IPS-18a (cell line): ENCODE measurements at regions not wholly inside any gene's neighbourhood (a gene's known extent, or its start where the extent isn't known, plus 50 kb on each side); places are given as distances from the start of the nearest gene placed in this dataset.

Experiments used
- H3K27ac ChIP-seq: one replicate; pipeline ENCODE4 v1.5.1; 2013; ENCODE audit warnings: low read length
- H3K27me3 ChIP-seq: one replicate; pipeline ENCODE4 v1.6.1; 2013; ENCODE audit warnings: mild to moderate bottlenecking, low read length; ENCODE audit not compliant: control insufficient read depth, insufficient read depth
- H3K36me3 ChIP-seq: one replicate; pipeline ENCODE4 v1.6.1; 2013; ENCODE audit warnings: low read depth, low read length; ENCODE audit not compliant: control insufficient read depth
- H3K4me1 ChIP-seq: one replicate; pipeline ENCODE4 v1.6.1; 2013; ENCODE audit warnings: low read depth, low read length; ENCODE audit not compliant: control insufficient read depth
- H3K4me3 ChIP-seq: one replicate; pipeline ENCODE4 v1.5.1; 2013; ENCODE audit warnings: low read length
- H3K9ac ChIP-seq: one replicate; pipeline ENCODE4 v1.6.1; 2013; ENCODE audit warnings: mild to moderate bottlenecking, low read length, moderate library complexity
- H3K9me3 ChIP-seq: one replicate; pipeline ENCODE4 v1.6.1; 2013; ENCODE audit warnings: low read depth, low read length; ENCODE audit not compliant: control insufficient read depth

GRCh38 chr2:12261986-12262680 is 454.6 kb upstream of the TRIB2 start:
- H3K9me3 ChIP-seq = no peaks in the 10 kb centered on the region
- no peak overlapping the region for H3K9ac ChIP-seq
- H3K4me1 ChIP-seq = peaks cover 17% of the 10 kb centered on the region
- no peaks in the 10 kb centered on the region for H3K27me3 ChIP-seq
- H3K4me3 ChIP-seq = no peak overlapping the region
- no peaks in the 10 kb centered on the region for H3K36me3 ChIP-seq
- H3K27ac ChIP-seq = no peak overlapping the region

- H3K9me3 ChIP-seq = no peaks in the 10 kb centered on the region
- no peaks in the 10 kb centered on the region for H3K27me3 ChIP-seq
- H3K9ac ChIP-seq = no peak overlapping the region
- H3K4me1 ChIP-seq = peaks cover 17% of the 10 kb centered on the region
- H3K27ac ChIP-seq = no peak overlapping the region
- H3K36me3 ChIP-seq = no peaks in the 10 kb centered on the region
- no peak overlapping the region for H3K4me3 ChIP-seq
Observed at GRCh38 chr2:12262681-12263436, 453.9 kb upstream of the TRIB2 start.

- Histone ChIP-seq H3K27ac (no peak overlapping the region), H3K4me1 (peaks cover 17% of the 10 kb centered on the region), H3K4me3 (no peak overlapping the region), H3K9me3 (no peaks in the 10 kb centered on the region), H3K9ac (no peak overlapping the region), H3K36me3 (no peaks in the 10 kb centered on the region), H3K27me3 (no peaks in the 10 kb centered on the region)
Observed at GRCh38 chr2:12263730-12264129, 453.0 kb upstream of the TRIB2 start.

GRCh38 chr2:12264146-12264545 is 452.6 kb upstream of the TRIB2 start:
- H3K36me3 ChIP-seq = no peaks in the 10 kb centered on the region
- no peak overlapping the region for H3K27ac ChIP-seq
- no peaks in the 10 kb centered on the region for H3K9me3 ChIP-seq
- H3K27me3 ChIP-seq = no peaks in the 10 kb centered on the region
- H3K4me3 ChIP-seq = no peak overlapping the region
- H3K9ac ChIP-seq = no peak overlapping the region
- H3K4me1 ChIP-seq = peaks cover 17% of the 10 kb centered on the region

GRCh38 chr2:12265646-12266045 is 451.1 kb upstream of the TRIB2 start:
- Histone ChIP-seq H3K4me3 (no peak overlapping the region), H3K27me3 (no peaks in the 10 kb centered on the region), H3K9me3 (no peaks in the 10 kb centered on the region), H3K4me1 (peaks cover 17% of the 10 kb centered on the region), H3K36me3 (no peaks in the 10 kb centered on the region), H3K9ac (no peak overlapping the region), H3K27ac (no peak overlapping the region)

- no peak overlapping the region for H3K27ac ChIP-seq
Observed at GRCh38 chr2:12267042-12267441, 449.7 kb upstream of the TRIB2 start.

GRCh38 chr2:12269041-12269972 is 447.4 kb upstream of the TRIB2 start:
- H3K27me3 ChIP-seq = no peaks in the 10 kb centered on the region
- H3K36me3 ChIP-seq = no peaks in the 10 kb centered on the region
- H3K4me1 ChIP-seq = no peaks in the 10 kb centered on the region
- H3K27ac ChIP-seq = no peak overlapping the region
- H3K9me3 ChIP-seq = no peaks in the 10 kb centered on the region
- H3K4me3 ChIP-seq = no peak overlapping the region
- no peak overlapping the region for H3K9ac ChIP-seq

More at GRCh38 chr2:12267042-12267441, 449.7 kb upstream of the TRIB2 start:
- no peaks in the 10 kb centered on the region for H3K36me3 ChIP-seq
- H3K9me3 ChIP-seq = no peaks in the 10 kb centered on the region
- no peak overlapping the region for H3K9ac ChIP-seq
- peaks cover 17% of the 10 kb centered on the region for H3K4me1 ChIP-seq
- no peaks in the 10 kb centered on the region for H3K27me3 ChIP-seq
- no peak overlapping the region for H3K4me3 ChIP-seq

- H3K36me3 ChIP-seq = no peaks in the 10 kb centered on the region
- H3K27ac ChIP-seq = no peak overlapping the region
- no peaks in the 10 kb centered on the region for H3K9me3 ChIP-seq
- H3K4me3 ChIP-seq = no peak overlapping the region
- no peak overlapping the region for H3K9ac ChIP-seq
- no peaks in the 10 kb centered on the region for H3K27me3 ChIP-seq
- no peaks in the 10 kb centered on the region for H3K4me1 ChIP-seq
Observed at GRCh38 chr2:12270876-12271588, 445.7 kb upstream of the TRIB2 start.

- Histone ChIP-seq H3K4me1 (no peaks in the 10 kb centered on the region), H3K27me3 (no peaks in the 10 kb centered on the region), H3K9ac (no peak overlapping the region), H3K9me3 (no peaks in the 10 kb centered on the region), H3K4me3 (no peak overlapping the region), H3K27ac (no peak overlapping the region), H3K36me3 (no peaks in the 10 kb centered on the region)
Observed at GRCh38 chr2:12271589-12271984, 445.1 kb upstream of the TRIB2 start.

GRCh38 chr2:12273111-12273510 is 443.6 kb upstream of the TRIB2 start:
- Histone ChIP-seq H3K36me3 (no peaks in the 10 kb centered on the region), H3K9me3 (no peaks in the 10 kb centered on the region), H3K27me3 (no peaks in the 10 kb centered on the region), H3K4me3 (no peak overlapping the region), H3K4me1 (peaks cover 10% of the 10 kb centered on the region), H3K27ac (no peak overlapping the region), H3K9ac (no peak overlapping the region)

- Histone ChIP-seq H3K27ac (no peak overlapping the region), H3K4me1 (peaks cover 10% of the 10 kb centered on the region), H3K36me3 (no peaks in the 10 kb centered on the region), H3K4me3 (no peak overlapping the region), H3K9ac (no peak overlapping the region), H3K27me3 (no peaks in the 10 kb centered on the region), H3K9me3 (no peaks in the 10 kb centered on the region)
Observed at GRCh38 chr2:12274591-12274990, 442.1 kb upstream of the TRIB2 start.
